K562 (cell line): ENCODE measurements at regions not wholly inside any gene's neighbourhood (a gene's known extent, or its start where the extent isn't known, plus 50 kb on each side); places are given as distances from the start of the nearest gene placed in this dataset.

Experiments used
- ATAC-seq: fragments of 200-7000 bp; cut with Tn5 transposase; 3 replicates; pipeline ENCODE4 v1.9.1; 2020; ENCODE audit warnings: moderate library complexity
- BruUV-seq: library from RNA; stranded (reverse); fragments of 400-500 nt; replicated peaks from 2 replicates; lab custom pipeline; 2021; lab: Mats Ljungman, UMichigan
- CTCF ChIA-PET: fragments of 300-600 bp; formaldehyde crosslinking; extraction: SDS; loops from one replicate; lab custom pipeline; 2021; ENCODE audit warnings: low intra/inter-chr PET ratio; lab: Yijun Ruan, JAX
- POLR2A ChIA-PET: fragments of 300-600, 350-650 bp; sonication (Branson Sonifier 250); formaldehyde crosslinking; extraction: SDS; loops from one replicate; lab custom pipeline; 2021; ENCODE audit warnings: antibody characterized with exemption, inconsistent platforms; lab: Yijun Ruan, JAX
- DNase-seq, 4 experiments: peaks; one replicate each; pipeline versions ENCODE4 v3.0.0 to v3.0.0-alpha.2; 2011 to 2018; ENCODE audit warnings: low spot score in 3 of 4, mixed read lengths in 3 of 4; ENCODE audit errors: extremely low read depth in 1 of 4
- FAIRE-seq: peaks from 2 replicates; lab custom pipeline; 2011; peaks lifted over from hg19 to GRCh38; lab: Jason Lieb, UNC
- H2AFZ ChIP-seq: 2 replicates; pipeline ENCODE4 v1.6.0; 2011; ENCODE audit warnings: low read depth, low read length, control low read depth, inconsistent platforms
- H3K27ac ChIP-seq: fragments of 200-600 bp; 3 replicates; pipeline ENCODE4 v1.8.0; 2011; ENCODE audit warnings: low read depth, mild to moderate bottlenecking, control low read depth, inconsistent platforms, low read length, moderate library complexity, mixed read lengths; ENCODE audit errors: extremely low read depth
- H3K27me3 ChIP-seq, 2 experiments: fragments of 300-600 bp in 1 of 2; 2 replicates in 1 of 2; 3 replicates in 1 of 2; pipeline versions ENCODE4 v1.6.0 to v1.8.0; 2011; ENCODE audit warnings: inconsistent platforms in 2 of 2, low read length in 2 of 2, mild to moderate bottlenecking in 1 of 2, mixed read lengths in 1 of 2, moderate library complexity in 1 of 2; ENCODE audit not compliant: control insufficient read depth in 2 of 2, insufficient read depth in 2 of 2
- H3K36me3 ChIP-seq: fragments of 300-600 bp; 3 replicates; pipeline ENCODE4 v1.8.0; 2011; ENCODE audit warnings: mild to moderate bottlenecking, low read length, inconsistent platforms; ENCODE audit not compliant: control insufficient read depth, insufficient read depth
- H3K4me1 ChIP-seq, 2 experiments: fragments of 200-600 bp in 1 of 2; replicated peaks in 1 of 2; 2 replicates in 1 of 2; 3 replicates in 1 of 2; pipeline versions ENCODE4 v1.5.1 to v1.8.0; 2011; ENCODE audit warnings: inconsistent platforms in 2 of 2, low read length in 2 of 2, mild to moderate bottlenecking in 1 of 2, mixed read lengths in 1 of 2, moderate library complexity in 1 of 2; ENCODE audit not compliant: control insufficient read depth in 2 of 2, insufficient read depth in 2 of 2
- H3K4me2 ChIP-seq: 2 replicates; pipeline ENCODE4 v1.6.1; 2011; ENCODE audit warnings: low read length, control low read depth, inconsistent platforms, mixed read lengths; ENCODE audit not compliant: insufficient read depth
- H3K4me3 ChIP-seq: fragments of 200-600 bp; sonication (generic), shearing (Covaris generic); 2 replicates; pipeline ENCODE4 v1.5.1; 2016; ENCODE audit warnings: control low read depth, inconsistent platforms
- H3K79me2 ChIP-seq: fragments of 200-600 bp; 3 replicates; pipeline ENCODE4 v1.8.0; 2011; ENCODE audit warnings: low read length, inconsistent platforms; ENCODE audit not compliant: control insufficient read depth, insufficient read depth
- H3K9ac ChIP-seq, 2 experiments: 2 replicates each; pipeline versions ENCODE4 v1.6.0 to v1.6.1; 2011; ENCODE audit warnings: low read depth in 2 of 2, low read length in 2 of 2, control low read depth in 1 of 2, inconsistent platforms in 1 of 2, mild to moderate bottlenecking in 1 of 2, mixed read lengths in 1 of 2; ENCODE audit not compliant: insufficient read depth in 1 of 2
- H3K9me1 ChIP-seq: one replicate; pipeline ENCODE4 v1.6.0; 2011; ENCODE audit warnings: inconsistent platforms, mild to moderate bottlenecking, low read length, moderate library complexity; ENCODE audit not compliant: control insufficient read depth, insufficient read depth
- H3K9me3 ChIP-seq: replicated peaks from 2 replicates; pipeline ENCODE4 v1.5.1; 2011; ENCODE audit warnings: low read depth, low read length, inconsistent platforms; ENCODE audit not compliant: control insufficient read depth, insufficient read depth
- H4K20me1 ChIP-seq: replicated peaks from 2 replicates; pipeline ENCODE4 v1.6.1; 2011; ENCODE audit warnings: low read length, inconsistent platforms, mixed read lengths; ENCODE audit not compliant: control insufficient read depth, insufficient read depth
- GABPB2 ChIP-seq: fragments of 250-450 bp; sonication (Bioruptor Pico); conservative IDR thresholded peaks from 2 replicates; pipeline ENCODE4 v1.5.1; 2021; ENCODE audit warnings: mild to moderate bottlenecking
- HDAC1 ChIP-seq, 2 experiments: fragments of 450-650 bp; IDR thresholded peaks; 2 replicates each; pipeline ENCODE4 v1.6.1; 2016 to 2017; ENCODE audit warnings: inconsistent platforms in 1 of 2, mild to moderate bottlenecking in 1 of 2, moderate library complexity in 1 of 2
- HNRNPL ChIP-seq: fragments of 200-400 bp; formaldehyde crosslinking; IDR thresholded peaks from 2 replicates; pipeline ENCODE4 v1.6.1; 2017; ENCODE audit warnings: low read depth, mild to moderate bottlenecking, low read length
- KHSRP ChIP-seq: fragments of 450-650 bp; IDR thresholded peaks from 2 replicates; pipeline ENCODE4 v1.6.1; 2017
- NFIX ChIP-seq: fragments of 250-450 bp; sonication (Bioruptor Pico); IDR thresholded peaks from 2 replicates; pipeline ENCODE4 v1.4.0; 2020; ENCODE audit warnings: low read depth, mild to moderate bottlenecking, moderate library complexity
- PHTF2 ChIP-seq: fragments of 250-450 bp; sonication (Bioruptor Pico); IDR thresholded peaks from 2 replicates; pipeline ENCODE4 v1.5.0; 2021; ENCODE audit warnings: mild to moderate bottlenecking
- POLR2A ChIP-seq: fragments of 450-650 bp; conservative IDR thresholded peaks from 2 replicates; pipeline ENCODE4 v1.6.1; 2016
- SMAD4 ChIP-seq: fragments of 250-450 bp; sonication (Bioruptor Pico); conservative IDR thresholded peaks from 2 replicates; pipeline ENCODE4 v1.8.0; 2021; ENCODE audit warnings: inconsistent platforms, mild to moderate bottlenecking, moderate library complexity
- TGIF2 ChIP-seq: sonication (generic); formaldehyde crosslinking; IDR thresholded peaks from 2 replicates; pipeline ENCODE4 v1.8.1; 2022; ENCODE audit warnings: mild to moderate bottlenecking, missing genetic modification reagents, moderate library complexity
- ZFX ChIP-seq: sonication (generic); formaldehyde crosslinking; IDR thresholded peaks from 2 replicates; pipeline ENCODE4 v1.8.0; 2022; ENCODE audit warnings: mild to moderate bottlenecking, missing genetic modification reagents, moderate library complexity
- ZKSCAN3 ChIP-seq: fragments of 250-450 bp; sonication (Bioruptor Pico); IDR thresholded peaks from 2 replicates; pipeline ENCODE4 v1.4.0; 2020
- ZNF431 ChIP-seq: sonication (generic); formaldehyde crosslinking; IDR thresholded peaks from 2 replicates; pipeline ENCODE4 v1.8.0; 2022; ENCODE audit warnings: mild to moderate bottlenecking, missing genetic modification reagents
- ZNF436 ChIP-seq: fragments of 250-450, 450-650 bp; sonication (Bioruptor Pico); formaldehyde crosslinking; IDR thresholded peaks from 2 replicates; pipeline ENCODE4 v1.7.0; 2020; ENCODE audit warnings: mild to moderate bottlenecking
- ZNF764 ChIP-seq: fragments of 250-450 bp; sonication (Bioruptor Pico); IDR thresholded peaks from 2 replicates; pipeline ENCODE4 v1.4.0; 2020; ENCODE audit warnings: low read depth, mild to moderate bottlenecking, moderate library complexity
- ZSCAN32 ChIP-seq: fragments of 450-650 bp; formaldehyde crosslinking; IDR thresholded peaks from 2 replicates; pipeline ENCODE4 v1.4.0; 2020; ENCODE audit warnings: mild to moderate bottlenecking, moderate library complexity
- WGBS: fragments of 100-300 bp; shearing (Covaris generic); methylation state at CpG from one replicate; pipeline ENCODE4 v1.1.6; 2016; ENCODE audit warnings: low coverage, mixed read lengths; ENCODE audit not compliant: insufficient coverage; ENCODE audit errors: missing lambda C conversion rate; 5-methylcytosine and 5-hydroxymethylcytosine counted together
- in situ Hi-C: fragments of 300-500 bp; cut with MboI; formaldehyde crosslinking; loops from 4 replicates; pipeline ENCODE4 v1.15.0; 2018; ENCODE audit warnings: inconsistent platforms, mixed read lengths
- intact Hi-C: fragments of 100-400 bp; cut with micrococcal nuclease; formaldehyde crosslinking; loops from 2 replicates; pipeline ENCODE4 v1.14.2; 2022
- TF ChIP-seq, protein P1 (sequence below): fragments of 250-450 bp; sonication (Bioruptor Pico); IDR thresholded peaks from 2 replicates; pipeline ENCODE4 v1.4.0; 2020

DNA sequence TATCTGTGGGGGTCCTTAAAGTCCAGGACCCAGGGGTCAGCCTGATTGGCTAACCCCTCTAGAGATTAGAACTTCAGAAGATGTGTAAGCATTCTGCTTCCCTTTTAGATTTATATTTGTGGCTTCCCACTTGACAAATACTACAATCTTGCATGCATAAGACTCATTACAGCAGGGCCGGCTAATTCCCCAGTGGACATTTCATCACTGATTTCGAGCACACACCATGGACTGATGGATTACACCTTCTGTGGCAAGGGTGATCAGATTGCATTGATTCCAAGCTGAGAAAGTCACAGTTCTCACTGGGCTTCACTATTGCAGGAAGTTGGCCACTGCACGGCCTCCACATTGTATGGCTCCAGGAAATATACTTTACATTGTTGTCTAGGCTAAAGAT is 65.8 kb upstream of the DAPK1 start:
- H3K4me2 ChIP-seq: no peak overlapping the region
- H3K9me1 ChIP-seq: no peaks in the 10 kb centered on the region
- H3K36me3 ChIP-seq: no peaks in the 10 kb centered on the region
- H3K4me1 ChIP-seq: peaks cover 0 to 5% of the 10 kb centered on the region in 2 experiments; a peak in 2 of 5 replicates
- BruUV-seq: no TSS peak
- H3K9me3 ChIP-seq: no peaks in the 10 kb centered on the region
- in situ Hi-C loops (no loop called here), intact Hi-C loops (no loop called here)
- H3K27me3 ChIP-seq: no peaks in the 10 kb centered on the region
- ATAC-seq (no peak), FAIRE-seq (no peak), DNase-seq (no peak)
- no peak for TF ChIP-seq NFIX (CRISPR knock-in tag)
- TF ChIP-seq ZSCAN32 (CRISPR knock-in tag): no peak
- TF ChIP-seq SMAD4 (CRISPR knock-in tag): no peak
- no peak for TF ChIP-seq ZKSCAN3
- TF ChIP-seq HNRNPL: no peak
- no peak for TF ChIP-seq ZNF431 (CRISPR knock-in tag)
- TF ChIP-seq, protein P1, sequence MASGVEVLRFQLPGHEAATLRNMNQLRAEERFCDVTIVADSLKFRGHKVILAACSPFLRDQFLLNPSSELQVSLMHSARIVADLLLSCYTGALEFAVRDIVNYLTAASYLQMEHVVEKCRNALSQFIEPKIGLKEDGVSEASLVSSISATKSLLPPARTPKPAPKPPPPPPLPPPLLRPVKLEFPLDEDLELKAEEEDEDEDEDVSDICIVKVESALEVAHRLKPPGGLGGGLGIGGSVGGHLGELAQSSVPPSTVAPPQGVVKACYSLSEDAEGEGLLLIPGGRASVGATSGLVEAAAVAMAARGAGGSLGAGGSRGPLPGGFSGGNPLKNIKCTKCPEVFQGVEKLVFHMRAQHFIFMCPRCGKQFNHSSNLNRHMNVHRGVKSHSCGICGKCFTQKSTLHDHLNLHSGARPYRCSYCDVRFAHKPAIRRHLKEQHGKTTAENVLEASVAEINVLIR (CRISPR knock-in tag): no peak
- no peak for TF ChIP-seq KHSRP
- no peak for TF ChIP-seq ZNF764
- TF ChIP-seq ZNF436 (CRISPR knock-in tag): no peak
- no peak for TF ChIP-seq GABPB2 (CRISPR knock-in tag)
- TF ChIP-seq HDAC1 (IDR thresholded peaks at IDR 0.05): no peak
- TF ChIP-seq ZFX: no peak
- no peak for TF ChIP-seq POLR2A
- no peak for TF ChIP-seq TGIF2 (CRISPR knock-in tag)
- TF ChIP-seq PHTF2 (CRISPR knock-in tag): no peak
- no peak overlapping the region for H3K27ac ChIP-seq
- WGBS: 17% methylated on average over 2 of the region's 3 CpGs
- H3K9ac ChIP-seq: no peak overlapping the region
- no peaks in the 10 kb centered on the region for H4K20me1 ChIP-seq
- no peak overlapping the region for H3K4me3 ChIP-seq
- no peaks in the 10 kb centered on the region for H3K79me2 ChIP-seq
- ChIA-PET CTCF (no interaction called here), POLR2A (no interaction called here)
- no peak overlapping the region for H2AFZ ChIP-seq
